Heart left ventricle (tissue), 16 donors: ENCODE measurements at regions not wholly inside any gene's neighbourhood (a gene's known extent, or its start where the extent isn't known, plus 50 kb on each side); places are given as distances from the start of the nearest gene placed in this dataset.
A peak's percentile ranks its signal among the peaks of the same experiment; 100 is the strongest.

Experiments
- ATAC-seq, 4 donors: fragments of 200-7000 bp; cut with Tn5 transposase; one replicate each; pipeline ENCODE4 v1.9.1; 2020 to 2022; ENCODE audit warnings: moderate library complexity in 4 of 4, mild to moderate bottlenecking in 3 of 4, moderate number of reproducible peaks in 1 of 4
- DNase-seq, 5 donors: peaks; one replicate each; pipeline ENCODE4 v3.0.0-alpha.2; 2020
- H3K27ac ChIP-seq, 12 donors: fragments of 200-600 bp; sonication (generic) in 4 of 12; one replicate each; pipeline versions ENCODE4 v1.5.0 to v1.8.0; 2016 to 2022; ENCODE audit warnings: mild to moderate bottlenecking in 2 of 12
- H3K27me3 ChIP-seq, 9 donors: fragments of 200-600 bp; sonication (generic) in 2 of 9; one replicate each; pipeline versions ENCODE4 v1.5.1 to v1.8.0; 2016 to 2022; ENCODE audit warnings: mild to moderate bottlenecking in 3 of 9
- H3K36me3 ChIP-seq, 9 donors: fragments of 200-600 bp; sonication (generic) in 2 of 9; one replicate each; pipeline versions ENCODE4 v1.5.0 to v1.8.0; 2018 to 2022; ENCODE audit warnings: mild to moderate bottlenecking in 2 of 9
- H3K4me1 ChIP-seq, 12 donors: fragments of 200-600 bp; sonication (generic) in 4 of 12; one replicate each; pipeline versions ENCODE4 v1.5.0 to v1.8.0; 2016 to 2022; ENCODE audit warnings: mild to moderate bottlenecking in 3 of 12
- H3K4me3 ChIP-seq, 12 donors: fragments of 200-600 bp; sonication (generic) in 4 of 12; one replicate each; pipeline versions ENCODE4 v1.5.0 to v1.8.0; 2017 to 2022; ENCODE audit warnings: mild to moderate bottlenecking in 9 of 12, moderate library complexity in 4 of 12
- H3K9me3 ChIP-seq, 12 donors: fragments of 200-600 bp; sonication (generic) in 4 of 12; one replicate each; pipeline versions ENCODE4 v1.5.0 to v1.8.0; 2016 to 2022; ENCODE audit warnings: mild to moderate bottlenecking in 1 of 12
- CTCF ChIP-seq, 12 donors: fragments of 200-600 bp; sonication (generic) in 4 of 12; IDR thresholded peaks; one replicate each; pipeline versions ENCODE4 v1.5.0 to v1.8.0; 2018 to 2022; ENCODE audit warnings: antibody characterized with exemption in 12 of 12, mild to moderate bottlenecking in 5 of 12
- POLR2A ChIP-seq, 2 donors: fragments of 450-650 bp; IDR thresholded peaks; one replicate each; pipeline ENCODE4 v1.6.1; 2017; ENCODE audit warnings: antibody characterized with exemption in 2 of 2, mild to moderate bottlenecking in 2 of 2, moderate library complexity in 2 of 2
- WGBS, 4 donors: extraction: QIAGEN DNeasy Blood & Tissue Kit in 2 of 4; methylation state at CpG; one replicate each; pipeline versions ENCODE4 v1.1.5 to v1.1.7; 2013 to 2018; 5-methylcytosine and 5-hydroxymethylcytosine counted together
- intact Hi-C, 10 donors: fragments of 100-400 bp; cut with DNase I; formaldehyde crosslinking; loops; one replicate each; pipeline versions ENCODE4 v1.11.1 to v1.14.2; 2022
- donor health status: ischemic (EF 13 %, LVEDD 7.1; RV severe dilation, severe dysfunction).
- donor health status: healthy with polysubstance abuse.
- donor health status: DM: no; HTN: yes; CAD: no.
- donor health status: DM: no; HTN: no; CAD: no.
- donor health status: ischemic (EF 25% LVEDD 6.9; RV normal size, moderate dysfunction).
- donor health status: ischemic (EF 25% LVEDD 5.7; RV mildly dilated, moderate dysfunction).
- donor health status: healthy.
- donor health status: DM: yes; HTN: yes; CAD: no.
- donor health status: ischemic (EF 35%, LVEDD 5.7; RV mildly dilated, moderate dysfunction).
- donor health status: nonischemic (EF 11% LVEDD 7.7; RV severe dilation, severe dysfunction).
- donor health status: DM: yes; HTN: yes; CAD: no.
- donor health status: PGD.
- donor health status: ischemic (EF 29% LVEDD 5.4; RV normal size, mild dysfunction).
- donor health status: nonischemic (EF 23%, LVEDD 6.1; RV moderate dilation, normal function).

- WGBS, 4 donors: 46 to 50% (median 50%) methylated on average over 8 of the region's 8 CpGs
- Histone ChIP-seq H3K27me3 (peaks cover 0 to 4% (median 0%) of the 10 kb centered on the region in 9 donors), H3K9me3 (no peaks in the 10 kb centered on the region), H3K27ac (peak overlapping the region in 10 of 12 donors; percentile 23 to 88 (median 70)), H3K36me3 (no peaks in the 10 kb centered on the region), H3K4me3 (no peak overlapping the region), H3K4me1 (peaks cover 0 to 34% (median 15%) of the 10 kb centered on the region in 12 donors)
- intact Hi-C loops: no loop called here
- TF ChIP-seq POLR2A (IDR thresholded peaks at IDR 0.05): no peak
- ATAC-seq (no peak), DNase-seq (no peak)
These were observed 135.7 kb downstream of the ACTL8 start for GRCh38 chr1:17890815-17891191.

- no peak overlapping the region for H3K4me3 ChIP-seq
- H3K36me3 ChIP-seq: no peaks in the 10 kb centered on the region
- DNase-seq: peak in 4 of 5 donors; percentile 66 to 88 (median 78)
- WGBS, 4 donors: 29 to 48% (median 42%) methylated on average over 8 to 9 of the region's 9 CpGs
- TF ChIP-seq POLR2A (IDR thresholded peaks at IDR 0.05): no peak
- TF ChIP-seq CTCF (IDR thresholded peaks at IDR 0.05): no peak
- peak; percentile 72 to 86 (median 82) for ATAC-seq
- H3K9me3 ChIP-seq: no peaks in the 10 kb centered on the region
- H3K27ac ChIP-seq: peak overlapping the region; percentile 32 to 88 (median 66)
- H3K4me1 ChIP-seq: peaks cover 0 to 34% (median 15%) of the 10 kb centered on the region in 12 donors
- H3K27me3 ChIP-seq: peaks cover 0 to 4% (median 0%) of the 10 kb centered on the region in 9 donors
- intact Hi-C loops: no loop called here
These were observed 136.3 kb downstream of the ACTL8 start for GRCh38 chr1:17891205-17892110.

GRCh38 chr1:17892225-17892624 lies 137.1 kb downstream of the ACTL8 start:
- peaks cover 0 to 34% (median 15%) of the 10 kb centered on the region in 12 donors for H3K4me1 ChIP-seq
- H3K36me3 ChIP-seq: no peaks in the 10 kb centered on the region
- H3K27me3 ChIP-seq: peaks cover 0 to 3% (median 0%) of the 10 kb centered on the region in 9 donors
- DNase-seq: peak; percentile 74 to 85 (median 76)
- peak; percentile 74 to 89 (median 83) for ATAC-seq
- WGBS, 4 donors: 43 to 52% (median 50%) methylated on average over 8 of the region's 8 CpGs
- no peak overlapping the region for H3K4me3 ChIP-seq
- H3K9me3 ChIP-seq: no peaks in the 10 kb centered on the region
- TF ChIP-seq CTCF (IDR thresholded peaks at IDR 0.05) (no peak), POLR2A (IDR thresholded peaks at IDR 0.05) (no peak)
- intact Hi-C loops: no loop called here
- peak overlapping the region in 10 of 12 donors; percentile 36 to 88 (median 70) for H3K27ac ChIP-seq

GRCh38 chr1:17892851-17893250 lies 137.7 kb downstream of the ACTL8 start:
- H3K9me3 ChIP-seq: no peaks in the 10 kb centered on the region
- no peak overlapping the region for H3K4me3 ChIP-seq
- H3K4me1 ChIP-seq: peaks cover 0 to 32% (median 15%) of the 10 kb centered on the region in 12 donors
- H3K36me3 ChIP-seq: no peaks in the 10 kb centered on the region
- H3K27ac ChIP-seq: peak overlapping the region in 8 of 12 donors; percentile 39 to 84 (median 59)
- peaks cover 0 to 3% (median 0%) of the 10 kb centered on the region in 9 donors for H3K27me3 ChIP-seq
- TF ChIP-seq CTCF (IDR thresholded peaks at IDR 0.05) (no peak), POLR2A (IDR thresholded peaks at IDR 0.05) (no peak)
- ATAC-seq (peak in 1 of 4 donors; percentile 2), DNase-seq (no peak)
- WGBS, 4 donors: 23 to 29% (median 25%) methylated on average over 7 of the region's 7 CpGs
- intact Hi-C loops: no loop called here
